IMR-90 (cell line): ENCODE measurements at regions not wholly inside any gene's neighbourhood (a gene's known extent, or its start where the extent isn't known, plus 50 kb on each side); places are given as distances from the start of the nearest gene placed in this dataset.

Source experiments
- ATAC-seq: fragments of 200-7000 bp; cut with Tn5 transposase; 2 replicates; pipeline ENCODE4 v1.9.1; 2020; ENCODE audit warnings: low read depth, mild to moderate bottlenecking, moderate library complexity
- BruUV-seq: library from RNA; stranded (reverse); fragments of 400-500 nt; replicated peaks from 2 replicates; lab custom pipeline; 2021; lab: Mats Ljungman, UMichigan
- CTCF ChIA-PET: fragments of 300-600 bp; formaldehyde crosslinking; extraction: SDS; loops from one replicate; lab custom pipeline; 2021; ENCODE audit warnings: antibody characterized with exemption; lab: Yijun Ruan, JAX
- POLR2A ChIA-PET: fragments of 300-600 bp; sonication (Branson Sonifier 250); formaldehyde crosslinking; loops from one replicate; lab custom pipeline; 2022; ENCODE audit warnings: antibody characterized with exemption; ENCODE audit not compliant: unreplicated experiment; lab: Charles Lee
- DNase-seq: peaks from one replicate; pipeline ENCODE4 v3.0.0; 2013
- H2AFZ ChIP-seq: replicated peaks from 2 replicates; pipeline ENCODE3; 2013; ENCODE audit warnings: low read length, mild to moderate bottlenecking; ENCODE audit not compliant: poor library complexity
- H2AK5ac ChIP-seq: 2 replicates; pipeline ENCODE4 v1.6.1; 2013; ENCODE audit warnings: low read depth, low read length, inconsistent platforms
- H2AK9ac ChIP-seq: replicated peaks from 2 replicates; pipeline ENCODE3; 2013; ENCODE audit warnings: mild to moderate bottlenecking, low read depth, low read length, moderate library complexity; ENCODE audit not compliant: poor library complexity
- H2BK120ac ChIP-seq: 2 replicates; pipeline ENCODE4 v1.6.1; 2013; ENCODE audit warnings: low read depth, low read length, inconsistent platforms
- H2BK15ac ChIP-seq: 3 replicates; pipeline ENCODE4 v1.6.1; 2013; ENCODE audit warnings: low read depth, low read length, inconsistent platforms
- H2BK20ac ChIP-seq: 2 replicates; pipeline ENCODE4 v1.6.1; 2013; ENCODE audit warnings: low read depth, mild to moderate bottlenecking, inconsistent platforms, low read length, moderate library complexity
- H2BK5ac ChIP-seq: 2 replicates; pipeline ENCODE4 v1.6.1; 2013; ENCODE audit warnings: mild to moderate bottlenecking, low read depth, low read length, inconsistent platforms; ENCODE audit not compliant: poor library complexity, severe bottlenecking
- H3K14ac ChIP-seq: replicated peaks from 2 replicates; pipeline ENCODE4 v1.6.1; 2013; ENCODE audit warnings: low read depth, low read length, inconsistent platforms
- H3K18ac ChIP-seq: 2 replicates; pipeline ENCODE4 v1.6.1; 2013; ENCODE audit warnings: low read depth, low read length, control low read depth
- H3K23ac ChIP-seq: 2 replicates; pipeline ENCODE4 v1.6.1; 2013; ENCODE audit warnings: low read depth, low read length, inconsistent platforms
- H3K27ac ChIP-seq: 2 replicates; pipeline ENCODE4 v1.5.1; 2013; ENCODE audit warnings: mild to moderate bottlenecking, control low read depth, low read length; ENCODE audit not compliant: insufficient read depth
- H3K27me3 ChIP-seq: 2 replicates; pipeline ENCODE4 v1.6.1; 2013; ENCODE audit warnings: low read length; ENCODE audit not compliant: control insufficient read depth, insufficient read depth
- H3K36me3 ChIP-seq: 2 replicates; pipeline ENCODE4 v1.6.1; 2013; ENCODE audit warnings: low read length, mixed read lengths; ENCODE audit not compliant: control insufficient read depth, insufficient read depth
- H3K4ac ChIP-seq: 2 replicates; pipeline ENCODE4 v1.6.1; 2013; ENCODE audit warnings: low read depth, low read length, inconsistent platforms
- H3K4me1 ChIP-seq: 2 replicates; pipeline ENCODE4 v1.6.1; 2013; ENCODE audit warnings: low read length, mixed read lengths; ENCODE audit not compliant: control insufficient read depth, insufficient read depth
- H3K4me2 ChIP-seq: 2 replicates; pipeline ENCODE4 v1.6.1; 2013; ENCODE audit warnings: low read depth, mild to moderate bottlenecking, control low read depth, low read length, moderate library complexity
- H3K4me3 ChIP-seq: 2 replicates; pipeline ENCODE4 v1.5.1; 2013; ENCODE audit warnings: low read depth, mild to moderate bottlenecking, control low read depth, low read length, moderate library complexity; ENCODE audit not compliant: insufficient read depth
- H3K56ac ChIP-seq: 2 replicates; pipeline ENCODE4 v1.6.1; 2013; ENCODE audit warnings: low read length, inconsistent platforms; ENCODE audit not compliant: insufficient read depth; ENCODE audit errors: extremely low read depth
- H3K79me1 ChIP-seq, 2 experiments: 2 replicates each; pipeline ENCODE4 v1.6.1; 2013; ENCODE audit warnings: low read length in 2 of 2, inconsistent platforms in 1 of 2, low read depth in 1 of 2
- H3K9ac ChIP-seq: 2 replicates; pipeline ENCODE4 v1.6.1; 2013; ENCODE audit warnings: low read depth, low read length, control low read depth
- H3K9me1 ChIP-seq: 2 replicates; pipeline ENCODE4 v1.6.1; 2013; ENCODE audit warnings: low read length, inconsistent platforms; ENCODE audit not compliant: insufficient read depth
- H3K9me3 ChIP-seq: 2 replicates; pipeline ENCODE4 v1.6.1; 2013; ENCODE audit warnings: low read length; ENCODE audit not compliant: control insufficient read depth, insufficient read depth
- H4K20me1 ChIP-seq: 2 replicates; pipeline ENCODE4 v1.6.1; 2013; ENCODE audit warnings: low read length, inconsistent platforms; ENCODE audit not compliant: insufficient read depth
- H4K5ac ChIP-seq: 2 replicates; pipeline ENCODE4 v1.6.1; 2013; ENCODE audit warnings: mild to moderate bottlenecking, low read depth, low read length, control low read depth
- H4K8ac ChIP-seq, 2 experiments: 2 replicates each; pipeline ENCODE4 v1.6.1; 2013; ENCODE audit warnings: low read depth in 2 of 2, low read length in 2 of 2, control low read depth in 1 of 2, inconsistent platforms in 1 of 2
- H4K91ac ChIP-seq: 2 replicates; pipeline ENCODE4 v1.6.1; 2013; ENCODE audit warnings: low read depth, low read length, inconsistent platforms; ENCODE audit not compliant: insufficient read depth
- ELK1 ChIP-seq: fragments of 150-350 bp; IDR thresholded peaks from 2 replicates; pipeline ENCODE4 v1.6.1; 2016; ENCODE audit warnings: low read depth, mild to moderate bottlenecking, low read length, moderate library complexity, borderline replicate concordance
- MAFK ChIP-seq: IDR thresholded peaks from 2 replicates; pipeline ENCODE4 v1.6.1; 2012; ENCODE audit warnings: low read depth, low read length, improper control_type of control experiment
- MXI1 ChIP-seq: IDR thresholded peaks from 2 replicates; pipeline ENCODE4 v1.6.1; 2012; ENCODE audit warnings: low read depth, mild to moderate bottlenecking, low read length, moderate library complexity, borderline replicate concordance
- RAD21 ChIP-seq: IDR thresholded peaks from 2 replicates; pipeline ENCODE4 v1.6.1; 2012; ENCODE audit warnings: low read length, improper control_type of control experiment
- RFX5 ChIP-seq: IDR thresholded peaks from 2 replicates; pipeline ENCODE4 v1.8.0; 2012; ENCODE audit warnings: low read depth, mild to moderate bottlenecking, low read length, moderate library complexity
- WGBS, 2 experiments: methylation state at CpG; one replicate each; pipeline versions ENCODE4 v1.1.5 to v1.1.7; 2013; ENCODE audit warnings: missing lambda C conversion rate in 2 of 2; ENCODE audit not compliant: insufficient read length in 1 of 2; ENCODE audit errors: extremely low coverage in 2 of 2; 5-methylcytosine and 5-hydroxymethylcytosine counted together
- dilution Hi-C: fragments of 300-500 bp; cut with HindIII; formaldehyde crosslinking; loops from one replicate; pipeline ENCODE4 v1.14.3; 2018; ENCODE audit warnings: low sequenced_read_pairs; ENCODE audit not compliant: unreplicated experiment
- in situ Hi-C: fragments of 300-500 bp; cut with MboI; formaldehyde crosslinking; loops from 3 replicates; pipeline ENCODE4 v1.14.3; 2019; ENCODE audit warnings: low sequenced_read_pairs, inconsistent platforms, mixed read lengths
- intact Hi-C: fragments of 100-400 bp; cut with micrococcal nuclease; formaldehyde crosslinking; loops from 2 replicates; pipeline ENCODE4 v1.10.0; 2022

- no peaks in the 10 kb centered on the region for H4K20me1 ChIP-seq
- no TSS peak for BruUV-seq
- no peak overlapping the region for H3K9ac ChIP-seq
- H2BK120ac ChIP-seq: no peak overlapping the region
- H2BK15ac ChIP-seq: no peak overlapping the region
- no peak overlapping the region for H4K91ac ChIP-seq
- H3K4me2 ChIP-seq: no peak overlapping the region
- TF ChIP-seq ELK1: no peak
- TF ChIP-seq MXI1: no peak
- no peak for TF ChIP-seq RAD21
- TF ChIP-seq RFX5: no peak
- no peak for TF ChIP-seq MAFK
- no peak overlapping the region for H4K8ac ChIP-seq
- H3K4ac ChIP-seq: no peak overlapping the region
- ATAC-seq (no peak), DNase-seq (no peak)
- ChIA-PET POLR2A (no interaction called here), CTCF (no interaction called here)
- no peak overlapping the region for H2BK5ac ChIP-seq
- no peaks in the 10 kb centered on the region for H3K79me1 ChIP-seq
- no peak overlapping the region for H3K14ac ChIP-seq
- no peak overlapping the region for H3K23ac ChIP-seq
- no peak overlapping the region for H3K18ac ChIP-seq
- H3K27me3 ChIP-seq: no peaks in the 10 kb centered on the region
- H3K56ac ChIP-seq: no peak overlapping the region
- H2AK5ac ChIP-seq: no peak overlapping the region
- dilution Hi-C loops: no loop called here
- H3K36me3 ChIP-seq: no peaks in the 10 kb centered on the region
- H3K9me1 ChIP-seq: no peaks in the 10 kb centered on the region
- no peak overlapping the region for H2AK9ac ChIP-seq
- H3K4me1 ChIP-seq: no peaks in the 10 kb centered on the region
- in situ Hi-C loops: no loop called here
- intact Hi-C loops: no loop called here
- no CpG with 5 or more reads among the region's 2 CpGs for WGBS, 2 experiments
- no peak overlapping the region for H2BK20ac ChIP-seq
- no peaks in the 10 kb centered on the region for H3K9me3 ChIP-seq
- no peak overlapping the region for H4K5ac ChIP-seq
- H2AFZ ChIP-seq: no peak overlapping the region
- no peak overlapping the region for H3K27ac ChIP-seq
- no peak overlapping the region for H3K4me3 ChIP-seq
Measured at GRCh38 chr1:193524616-193525015, 338.2 kb upstream of the B3GALT2 start.
